Bronchial epithelial cell (primary cell): ENCODE measurements at regions not wholly inside any gene's neighbourhood (a gene's known extent, or its start where the extent isn't known, plus 50 kb on each side); places are given as distances from the start of the nearest gene placed in this dataset.
A peak's percentile ranks its signal among the peaks of the same experiment; 100 is the strongest.

Source experiments
- DNase-seq: peaks from one replicate; pipeline ENCODE4 v3.0.0-alpha.2; 2010; ENCODE audit warnings: low read depth
- FAIRE-seq: peaks from 2 replicates; lab custom pipeline; 2011; peaks lifted over from hg19 to GRCh38; lab: Jason Lieb, UNC
- H3K27me3 ChIP-seq: 2 replicates; pipeline ENCODE4 v1.5.1; 2011; ENCODE audit warnings: low read length; ENCODE audit not compliant: control insufficient read depth, insufficient read depth
- H3K36me3 ChIP-seq: 2 replicates; pipeline ENCODE4 v1.5.1; 2011; ENCODE audit warnings: low read length; ENCODE audit not compliant: control insufficient read depth, insufficient read depth
- H3K4me3 ChIP-seq: 2 replicates; pipeline ENCODE4 v1.5.1; 2011; ENCODE audit warnings: mild to moderate bottlenecking, low read depth, low read length, control low read depth
- TF ChIP-seq, protein P1 (sequence below): IDR thresholded peaks from 2 replicates; pipeline ENCODE4 v1.5.1; 2011; ENCODE audit warnings: mild to moderate bottlenecking, moderate library complexity, low read length, control low read depth, inconsistent platforms; ENCODE audit not compliant: insufficient read depth, severe bottlenecking

DNA sequence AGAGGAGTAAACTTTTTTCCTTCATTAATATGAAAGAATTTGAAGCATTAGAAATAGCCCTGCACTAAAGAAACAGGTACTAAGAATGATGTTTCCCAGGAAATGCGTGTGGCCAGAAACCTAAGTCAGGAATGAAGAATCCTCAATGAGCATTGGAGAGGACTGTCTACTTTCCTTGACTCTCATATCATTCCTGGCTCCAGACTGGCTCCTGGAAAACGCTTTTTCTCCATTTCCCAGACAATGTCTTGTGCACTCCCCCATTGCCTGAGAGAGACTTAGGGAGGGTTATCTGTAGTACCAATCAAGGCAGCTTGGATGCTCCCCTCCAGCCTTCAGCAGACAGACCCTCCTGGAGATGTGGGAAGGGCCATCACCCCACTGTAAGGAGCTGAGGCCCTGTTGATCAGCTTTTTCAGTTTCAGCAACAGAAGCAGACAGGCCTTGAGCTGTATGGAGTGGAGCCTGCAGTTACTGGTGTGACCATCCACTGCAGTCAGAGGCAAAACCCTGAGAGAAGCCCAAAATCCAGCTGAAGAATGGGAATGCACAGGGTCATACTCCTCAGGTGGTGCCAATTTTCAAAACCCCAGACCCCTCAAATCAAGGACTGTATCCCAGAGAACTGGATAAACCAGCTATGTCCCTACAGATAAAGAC lies 127.3 kb upstream of the NT5E start:
- TF ChIP-seq, protein P1, sequence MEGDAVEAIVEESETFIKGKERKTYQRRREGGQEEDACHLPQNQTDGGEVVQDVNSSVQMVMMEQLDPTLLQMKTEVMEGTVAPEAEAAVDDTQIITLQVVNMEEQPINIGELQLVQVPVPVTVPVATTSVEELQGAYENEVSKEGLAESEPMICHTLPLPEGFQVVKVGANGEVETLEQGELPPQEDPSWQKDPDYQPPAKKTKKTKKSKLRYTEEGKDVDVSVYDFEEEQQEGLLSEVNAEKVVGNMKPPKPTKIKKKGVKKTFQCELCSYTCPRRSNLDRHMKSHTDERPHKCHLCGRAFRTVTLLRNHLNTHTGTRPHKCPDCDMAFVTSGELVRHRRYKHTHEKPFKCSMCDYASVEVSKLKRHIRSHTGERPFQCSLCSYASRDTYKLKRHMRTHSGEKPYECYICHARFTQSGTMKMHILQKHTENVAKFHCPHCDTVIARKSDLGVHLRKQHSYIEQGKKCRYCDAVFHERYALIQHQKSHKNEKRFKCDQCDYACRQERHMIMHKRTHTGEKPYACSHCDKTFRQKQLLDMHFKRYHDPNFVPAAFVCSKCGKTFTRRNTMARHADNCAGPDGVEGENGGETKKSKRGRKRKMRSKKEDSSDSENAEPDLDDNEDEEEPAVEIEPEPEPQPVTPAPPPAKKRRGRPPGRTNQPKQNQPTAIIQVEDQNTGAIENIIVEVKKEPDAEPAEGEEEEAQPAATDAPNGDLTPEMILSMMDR: no peak
- Histone ChIP-seq H3K27me3 (no peaks in the 10 kb centered on the region), H3K36me3 (no peaks in the 10 kb centered on the region), H3K4me3 (no peak overlapping the region)
- FAIRE-seq (no peak), DNase-seq (no peak)

DNA sequence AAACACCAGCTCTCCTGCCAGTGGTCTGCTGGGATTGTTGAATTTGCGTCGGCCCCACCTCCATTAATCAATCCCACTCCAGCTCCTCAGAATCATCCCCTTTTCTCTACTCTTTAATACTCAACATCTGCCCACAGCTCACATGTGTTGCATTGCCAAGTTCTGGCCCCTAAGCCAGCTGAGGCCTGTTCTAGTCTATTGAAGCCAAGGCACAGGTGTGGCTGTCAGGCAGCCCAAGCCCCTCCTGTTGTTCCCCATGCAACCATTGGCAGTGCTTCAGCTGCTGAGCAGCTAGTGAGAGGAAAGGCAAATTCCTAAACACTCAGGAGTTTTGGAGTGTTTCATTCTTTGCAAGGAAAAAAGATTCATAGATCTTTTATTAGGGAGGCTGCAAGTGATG lies 128.0 kb upstream of the NT5E start:
- no peak for DNase-seq
- FAIRE-seq: no peak
- H3K4me3 ChIP-seq: no peak overlapping the region
- no peaks in the 10 kb centered on the region for H3K36me3 ChIP-seq
- TF ChIP-seq, protein P1: no peak
- no peaks in the 10 kb centered on the region for H3K27me3 ChIP-seq

DNA sequence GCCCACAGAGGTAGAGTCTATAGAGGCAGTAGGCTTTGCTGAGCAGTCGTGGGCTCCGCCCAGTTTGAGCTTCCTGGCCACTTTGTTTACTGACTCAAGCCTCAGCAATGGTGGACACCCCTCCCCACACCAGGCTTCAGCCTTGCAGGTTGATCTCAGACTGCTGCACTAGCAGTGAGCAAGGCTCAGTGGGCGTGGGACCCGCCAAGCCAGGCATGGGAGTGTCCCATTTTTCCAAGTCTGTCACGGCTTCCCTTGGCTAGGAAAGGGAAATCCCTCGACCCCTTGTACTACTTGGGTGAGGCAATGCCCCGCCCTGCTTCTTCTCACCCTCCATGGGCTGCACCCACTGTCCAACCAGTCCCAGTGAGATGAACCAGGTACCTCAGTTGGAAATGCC lies 135.3 kb upstream of the NT5E start:
- Histone ChIP-seq H3K4me3 (no peak overlapping the region), H3K36me3 (no peaks in the 10 kb centered on the region), H3K27me3 (no peaks in the 10 kb centered on the region)
- FAIRE-seq: no peak
- TF ChIP-seq, protein P1: no peak
- DNase-seq: no peak

DNA sequence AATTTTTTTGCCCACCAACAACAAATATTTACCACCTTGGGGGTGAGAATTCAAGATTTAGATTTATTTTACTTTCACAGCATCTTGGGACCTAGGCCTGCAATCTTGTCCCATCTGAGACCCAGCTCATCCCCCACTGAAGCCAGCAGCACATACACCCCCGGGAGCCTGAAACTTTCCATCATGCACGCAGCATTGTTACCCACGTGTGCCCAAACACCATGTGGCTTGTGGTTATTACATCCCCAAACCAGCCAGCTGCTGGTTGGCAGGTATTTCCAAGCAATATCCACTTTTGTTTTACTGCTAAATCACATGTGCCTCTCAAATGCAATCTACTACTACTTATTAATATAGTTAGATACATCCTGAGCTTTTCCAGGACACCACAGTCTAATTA lies 149.3 kb upstream of the NT5E start:
- FAIRE-seq: no peak
- H3K36me3 ChIP-seq: no peaks in the 10 kb centered on the region
- DNase-seq: no peak
- TF ChIP-seq, protein P1: no peak
- H3K27me3 ChIP-seq: no peaks in the 10 kb centered on the region
- no peak overlapping the region for H3K4me3 ChIP-seq

DNA sequence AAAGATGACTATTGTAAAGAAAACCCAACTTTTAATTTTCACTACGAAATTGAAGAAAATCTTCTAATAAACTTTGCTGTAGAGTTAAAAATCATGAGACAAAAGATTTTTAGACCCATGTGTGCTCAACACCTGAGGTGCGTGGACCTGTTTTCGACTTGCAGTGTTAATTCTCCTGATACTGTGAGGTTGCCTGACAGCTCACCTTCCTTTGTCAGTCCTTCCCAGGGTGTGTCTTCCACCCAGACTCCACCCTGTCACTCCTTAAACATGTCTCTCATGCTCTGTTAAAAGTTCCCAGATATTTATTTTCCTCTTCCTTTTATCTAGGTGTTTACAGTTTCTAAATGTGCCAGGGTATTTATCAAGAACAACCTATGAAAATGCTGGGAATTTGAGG lies 151.3 kb upstream of the NT5E start:
- no peaks in the 10 kb centered on the region for H3K36me3 ChIP-seq
- TF ChIP-seq, protein P1: no peak
- FAIRE-seq (no peak), DNase-seq (peak; percentile 48)
- H3K4me3 ChIP-seq: no peak overlapping the region
- no peaks in the 10 kb centered on the region for H3K27me3 ChIP-seq

DNA sequence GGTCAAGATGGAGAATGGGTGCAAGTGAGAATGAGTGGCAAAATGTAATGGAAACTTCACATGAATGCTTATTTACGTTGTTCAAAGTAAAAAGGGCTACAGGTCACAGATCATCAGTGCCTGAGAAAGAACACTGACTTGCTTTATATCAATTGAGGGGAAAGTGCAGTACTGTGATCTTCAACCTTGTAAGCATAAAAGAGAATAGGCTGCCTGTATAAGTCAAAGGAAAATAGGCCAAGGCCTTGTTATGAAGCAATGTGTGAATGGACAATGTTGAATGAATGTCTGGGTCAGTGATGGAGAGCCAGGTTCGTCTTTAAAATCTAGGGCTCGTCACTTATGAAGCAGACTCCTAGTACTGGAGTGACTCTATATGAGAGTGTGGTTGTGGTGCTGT lies 158.6 kb upstream of the NT5E start:
- Histone ChIP-seq H3K36me3 (no peaks in the 10 kb centered on the region), H3K27me3 (no peaks in the 10 kb centered on the region), H3K4me3 (no peak overlapping the region)
- TF ChIP-seq, protein P1: no peak
- DNase-seq (no peak), FAIRE-seq (no peak)
